Transverse colon (tissue), 4 donors: ENCODE measurements at regions not wholly inside any gene's neighbourhood (a gene's known extent, or its start where the extent isn't known, plus 50 kb on each side); places are given as distances from the start of the nearest gene placed in this dataset.
A peak's percentile ranks its signal among the peaks of the same experiment; 100 is the strongest.

Source experiments
- DNase-seq: peaks from one replicate; pipeline ENCODE4 v3.0.0-alpha.2; 2019
- H3K27ac ChIP-seq, 4 donors: fragments of 200-600 bp; sonication (generic); 2 replicates each; pipeline ENCODE4 v1.5.1; 2016 to 2018; ENCODE audit warnings: inconsistent platforms in 4 of 4
- H3K27me3 ChIP-seq: fragments of 200-600 bp; sonication (generic); 2 replicates; pipeline ENCODE4 v1.5.1; 2017; ENCODE audit warnings: inconsistent platforms
- H3K36me3 ChIP-seq, 4 donors: fragments of 200-600 bp; sonication (generic); 2 replicates each; pipeline ENCODE4 v1.5.1; 2017 to 2019; ENCODE audit warnings: inconsistent platforms in 4 of 4
- H3K4me1 ChIP-seq, 4 donors: fragments of 200-600 bp; sonication (generic); 2 replicates each; pipeline ENCODE4 v1.5.1; 2017 to 2020; ENCODE audit warnings: inconsistent platforms in 4 of 4
- H3K4me3 ChIP-seq, 4 donors: fragments of 200-600 bp; sonication (generic); 1 replicate in 1 of 4; 2 replicates in 3 of 4; pipeline versions ENCODE4 v1.5.1 to v1.6.1; 2017 to 2019; ENCODE audit warnings: inconsistent platforms in 4 of 4
- H3K9me3 ChIP-seq, 2 donors: fragments of 200-600 bp; sonication (generic); 2 replicates each; pipeline ENCODE4 v1.5.1; 2017 to 2019; ENCODE audit warnings: inconsistent platforms in 2 of 2
- EP300 ChIP-seq: sonication (generic); formaldehyde crosslinking; IDR thresholded peaks from one replicate; pipeline ENCODE4 v1.6.1; 2017; ENCODE audit warnings: antibody characterized with exemption, low read depth
- POLR2A ChIP-seq: fragments of 450-650 bp; IDR thresholded peaks from one replicate; pipeline ENCODE4 v1.6.1; 2016; ENCODE audit warnings: antibody characterized with exemption, mild to moderate bottlenecking, moderate library complexity
- POLR2AphosphoS5 ChIP-seq, 3 donors: sonication (generic); formaldehyde crosslinking; IDR thresholded peaks; one replicate each; pipeline ENCODE4 v1.6.1; 2016; ENCODE audit warnings: antibody characterized with exemption in 3 of 3
- WGBS, 2 donors: methylation state at CpG; one replicate each; pipeline ENCODE4 v1.1.5; 2018; ENCODE audit warnings: low coverage in 1 of 2; 5-methylcytosine and 5-hydroxymethylcytosine counted together
- in situ Hi-C, 4 donors: fragments of 200-750 bp; cut with MboI; loops; one replicate each; pipeline versions ENCODE4 v1.15.0 to v1.15.1; 2017; ENCODE audit warnings: low sequenced_read_pairs in 3 of 4, low pct_ligation_motif_present in 1 of 4, low pct_unique_long_range_greater_than_20kb in 1 of 4
- intact Hi-C: fragments of 100-400 bp; cut with DNase I; formaldehyde crosslinking; loops from one replicate; pipeline ENCODE4 v1.15.1; 2023; ENCODE audit warnings: low total_unique reads
- TF ChIP-seq, protein P1 (sequence below), 5 experiments: fragments of 200-600 bp in 3 of 5; fragments of 450-650 bp in 2 of 5; sonication (generic) in 3 of 5; IDR thresholded peaks; 1 replicate in 2 of 5; 2 replicates in 3 of 5; pipeline ENCODE4 v1.5.1; 2016 to 2017; ENCODE audit warnings: antibody characterized with exemption in 5 of 5, inconsistent platforms in 3 of 5, mild to moderate bottlenecking in 2 of 5, moderate library complexity in 1 of 5

DNA sequence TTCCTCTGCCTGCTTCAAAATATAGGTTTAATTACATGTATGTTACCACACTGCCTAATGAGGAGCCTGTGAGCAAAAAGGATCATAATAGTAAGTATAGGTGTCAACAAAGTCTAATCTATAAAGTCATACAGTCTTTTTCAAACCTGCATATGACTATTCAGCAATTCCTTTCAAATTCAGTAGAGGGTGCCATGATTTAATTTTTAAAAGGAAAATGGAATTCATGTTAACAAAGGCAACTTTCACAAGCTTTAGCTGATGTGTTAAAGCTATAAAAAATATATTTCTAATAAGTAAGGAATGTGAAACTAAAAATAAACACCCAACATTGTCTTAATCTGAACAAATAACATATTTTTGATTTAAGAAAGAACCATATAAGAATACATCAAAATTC lies 52.1 kb downstream of the MPP7 start:
- in situ Hi-C loops = loop anchor here in 3 of 4 donors (5.0 to 10.0 kb wide), 2 partner anchors 132 to 134 kb away; no protein-coding TSS in a partner anchor
- H3K4me1 ChIP-seq = peaks cover 0 to 15% (median 0%) of the 10 kb centered on the region in 4 donors
- H3K9me3 ChIP-seq = no peaks in the 10 kb centered on the region
- no peak for TF ChIP-seq POLR2AphosphoS5 (IDR thresholded peaks at IDR 0.05)
- TF ChIP-seq, protein P1, sequence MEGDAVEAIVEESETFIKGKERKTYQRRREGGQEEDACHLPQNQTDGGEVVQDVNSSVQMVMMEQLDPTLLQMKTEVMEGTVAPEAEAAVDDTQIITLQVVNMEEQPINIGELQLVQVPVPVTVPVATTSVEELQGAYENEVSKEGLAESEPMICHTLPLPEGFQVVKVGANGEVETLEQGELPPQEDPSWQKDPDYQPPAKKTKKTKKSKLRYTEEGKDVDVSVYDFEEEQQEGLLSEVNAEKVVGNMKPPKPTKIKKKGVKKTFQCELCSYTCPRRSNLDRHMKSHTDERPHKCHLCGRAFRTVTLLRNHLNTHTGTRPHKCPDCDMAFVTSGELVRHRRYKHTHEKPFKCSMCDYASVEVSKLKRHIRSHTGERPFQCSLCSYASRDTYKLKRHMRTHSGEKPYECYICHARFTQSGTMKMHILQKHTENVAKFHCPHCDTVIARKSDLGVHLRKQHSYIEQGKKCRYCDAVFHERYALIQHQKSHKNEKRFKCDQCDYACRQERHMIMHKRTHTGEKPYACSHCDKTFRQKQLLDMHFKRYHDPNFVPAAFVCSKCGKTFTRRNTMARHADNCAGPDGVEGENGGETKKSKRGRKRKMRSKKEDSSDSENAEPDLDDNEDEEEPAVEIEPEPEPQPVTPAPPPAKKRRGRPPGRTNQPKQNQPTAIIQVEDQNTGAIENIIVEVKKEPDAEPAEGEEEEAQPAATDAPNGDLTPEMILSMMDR (IDR thresholded peaks at IDR 0.05) = peak; percentile 52 to 66 (median 59)
- no peak overlapping the region for H3K4me3 ChIP-seq
- H3K36me3 ChIP-seq = no peaks in the 10 kb centered on the region
- intact Hi-C loops = loop anchor here (5.0 kb wide), 1 partner anchor 132 kb away; no protein-coding TSS in a partner anchor
- no peaks in the 10 kb centered on the region for H3K27me3 ChIP-seq
- peak overlapping the region in 1 of 4 donors; percentile 32 for H3K27ac ChIP-seq
- no peak for DNase-seq

DNA sequence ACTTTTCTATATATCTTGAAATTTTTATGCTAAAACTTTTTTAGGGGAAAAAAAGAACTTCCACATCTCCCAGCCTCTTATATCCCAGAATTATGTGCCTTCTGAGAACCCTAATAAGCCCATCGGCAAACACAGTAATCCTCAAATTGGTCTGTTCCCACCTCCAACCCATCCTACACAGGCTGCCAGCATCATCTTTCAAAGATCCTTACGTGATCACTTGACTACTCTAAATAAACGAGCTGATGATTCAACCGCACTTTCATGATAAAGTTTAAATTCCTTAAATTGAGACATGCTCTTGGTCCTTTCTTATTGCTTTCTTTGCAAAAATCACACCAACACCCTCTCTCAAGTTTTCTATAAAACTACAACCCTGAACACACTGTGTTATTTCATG lies 52.5 kb downstream of the MPP7 start:
- intact Hi-C loops (loop anchor here (5.0 kb wide), 1 partner anchor 132 kb away; no protein-coding TSS in a partner anchor), in situ Hi-C loops (loop anchor here in 3 of 4 donors (5.0 to 10.0 kb wide), 2 partner anchors 132 to 134 kb away; no protein-coding TSS in a partner anchor)
- no peaks in the 10 kb centered on the region for H3K27me3 ChIP-seq
- H3K4me1 ChIP-seq = peaks cover 0 to 15% (median 0%) of the 10 kb centered on the region in 4 donors
- no peaks in the 10 kb centered on the region for H3K9me3 ChIP-seq
- 79 to 94% methylated on average over 3 to 4 of the region's 4 CpGs for WGBS, 2 donors
- no peak overlapping the region for H3K4me3 ChIP-seq
- no peak for DNase-seq
- TF ChIP-seq POLR2AphosphoS5 (IDR thresholded peaks at IDR 0.05) (no peak), POLR2A (no peak), EP300 (no peak)
- TF ChIP-seq, protein P1 (IDR thresholded peaks at IDR 0.05) = no peak
- no peak overlapping the region for H3K27ac ChIP-seq
- H3K36me3 ChIP-seq = no peaks in the 10 kb centered on the region

DNA sequence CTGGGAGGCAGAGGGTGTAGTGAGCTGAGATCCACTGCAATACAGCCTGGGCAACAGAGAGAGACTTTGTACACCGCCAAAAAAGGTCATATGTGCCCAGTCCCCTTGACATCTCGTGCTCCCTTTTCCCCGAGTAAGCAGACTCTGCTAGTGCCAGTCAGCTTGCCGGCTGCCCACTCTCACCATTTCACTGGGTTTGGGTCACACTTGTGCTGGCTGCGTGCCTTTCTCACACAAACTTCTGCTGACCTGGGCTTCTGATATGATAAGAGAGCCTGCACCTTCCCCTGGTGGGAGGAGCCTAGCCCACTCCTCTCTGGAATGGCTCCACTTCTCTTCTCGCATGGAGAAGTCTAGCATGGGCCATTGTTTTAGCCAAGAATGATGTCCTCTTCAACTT lies 53.4 kb downstream of the MPP7 start:
- H3K27me3 ChIP-seq = no peaks in the 10 kb centered on the region
- H3K27ac ChIP-seq = no peak overlapping the region
- H3K9me3 ChIP-seq = no peaks in the 10 kb centered on the region
- 81 to 83% methylated on average over 1 to 6 of the region's 6 CpGs for WGBS, 2 donors
- no peaks in the 10 kb centered on the region for H3K36me3 ChIP-seq
- TF ChIP-seq, protein P1 (IDR thresholded peaks at IDR 0.05) = no peak
- TF ChIP-seq POLR2AphosphoS5 (IDR thresholded peaks at IDR 0.05) (no peak), EP300 (no peak), POLR2A (no peak)
- H3K4me1 ChIP-seq = peaks cover 0 to 9% (median 0%) of the 10 kb centered on the region in 4 donors
- no peak overlapping the region for H3K4me3 ChIP-seq
- in situ Hi-C loops = loop anchor here in 1 of 4 donors (25.0 kb wide), 1 partner anchor 812 kb away; no protein-coding TSS in a partner anchor
- intact Hi-C loops = no loop called here
- no peak for DNase-seq

DNA sequence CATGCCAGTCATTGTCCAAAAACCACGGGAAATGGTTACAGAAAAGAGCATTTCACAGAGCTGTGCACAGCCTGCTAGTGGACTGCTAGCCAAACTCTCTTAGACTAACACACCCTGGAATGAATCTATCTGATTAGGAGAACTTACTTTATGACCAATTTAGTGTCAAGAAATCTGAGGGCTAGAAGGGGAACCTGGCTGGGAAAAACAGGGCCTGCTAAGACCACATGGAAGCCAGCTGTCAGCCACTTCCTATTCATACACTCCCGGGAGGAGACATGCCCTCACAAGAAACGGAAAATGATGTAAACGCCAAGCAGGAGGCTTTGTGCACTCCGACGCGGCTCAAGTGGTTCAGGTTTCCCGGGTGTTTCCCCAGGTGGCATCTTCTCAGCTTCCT lies 54.8 kb downstream of the MPP7 start:
- in situ Hi-C loops = loop anchor here in 1 of 4 donors (25.0 kb wide), 1 partner anchor 811 kb away; no protein-coding TSS in a partner anchor
- intact Hi-C loops = no loop called here
- TF ChIP-seq, protein P1 (IDR thresholded peaks at IDR 0.05) = no peak
- no peak for TF ChIP-seq EP300
- TF ChIP-seq POLR2A = no peak
- no peak for TF ChIP-seq POLR2AphosphoS5 (IDR thresholded peaks at IDR 0.05)
- Histone ChIP-seq H3K36me3 (no peaks in the 10 kb centered on the region), H3K27ac (no peak overlapping the region), H3K4me1 (peaks cover 0 to 3% (median 0%) of the 10 kb centered on the region in 4 donors), H3K4me3 (no peak overlapping the region), H3K27me3 (no peaks in the 10 kb centered on the region), H3K9me3 (no peaks in the 10 kb centered on the region)
- DNase-seq = no peak
- WGBS, 2 donors = 70 to 90% methylated on average over 7 to 8 of the region's 8 CpGs
